Gastrocnemius medialis (tissue), 4 donors: ENCODE measurements at regions not wholly inside any gene's neighbourhood (a gene's known extent, or its start where the extent isn't known, plus 50 kb on each side); places are given as distances from the start of the nearest gene placed in this dataset.

ENCODE experiments used
- POLR2A ChIP-seq, 2 donors: fragments of 450-650 bp; IDR thresholded peaks; one replicate each; pipeline ENCODE4 v1.6.1; 2017; ENCODE audit warnings: antibody characterized with exemption in 2 of 2, mild to moderate bottlenecking in 2 of 2, moderate library complexity in 2 of 2
- TF ChIP-seq, protein P1 (sequence below), 5 experiments: fragments of 450-650 bp in 3 of 5; fragments of 200-600 bp in 2 of 5; sonication (generic) in 2 of 5; IDR thresholded peaks in 4 of 5; conservative IDR thresholded peaks in 1 of 5; 1 replicate in 4 of 5; 2 replicates in 1 of 5; pipeline ENCODE4 v1.5.1; 2016 to 2019; ENCODE audit warnings: antibody characterized with exemption in 5 of 5, mild to moderate bottlenecking in 3 of 5, moderate library complexity in 3 of 5

DNA sequence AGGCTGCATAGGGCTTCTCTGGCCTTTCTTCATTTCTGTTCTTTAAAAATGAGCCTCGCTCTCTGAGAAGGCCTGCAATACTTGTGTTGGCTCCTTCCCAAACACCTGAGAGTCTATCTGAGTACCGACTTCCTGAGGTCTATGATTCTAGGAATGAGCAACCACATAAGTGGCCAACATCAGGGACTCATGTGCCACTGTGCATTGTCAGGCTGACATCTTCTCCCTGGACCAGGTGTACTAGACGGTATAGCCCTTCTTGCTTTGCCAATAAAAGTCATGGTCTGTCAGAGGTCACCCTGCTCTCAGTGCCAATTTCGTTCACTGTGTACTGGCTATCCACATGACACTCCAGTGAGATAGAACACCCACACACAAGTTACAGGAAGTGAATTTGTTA lies 67.4 kb upstream of the EPHA5 start:
- TF ChIP-seq, protein P1, sequence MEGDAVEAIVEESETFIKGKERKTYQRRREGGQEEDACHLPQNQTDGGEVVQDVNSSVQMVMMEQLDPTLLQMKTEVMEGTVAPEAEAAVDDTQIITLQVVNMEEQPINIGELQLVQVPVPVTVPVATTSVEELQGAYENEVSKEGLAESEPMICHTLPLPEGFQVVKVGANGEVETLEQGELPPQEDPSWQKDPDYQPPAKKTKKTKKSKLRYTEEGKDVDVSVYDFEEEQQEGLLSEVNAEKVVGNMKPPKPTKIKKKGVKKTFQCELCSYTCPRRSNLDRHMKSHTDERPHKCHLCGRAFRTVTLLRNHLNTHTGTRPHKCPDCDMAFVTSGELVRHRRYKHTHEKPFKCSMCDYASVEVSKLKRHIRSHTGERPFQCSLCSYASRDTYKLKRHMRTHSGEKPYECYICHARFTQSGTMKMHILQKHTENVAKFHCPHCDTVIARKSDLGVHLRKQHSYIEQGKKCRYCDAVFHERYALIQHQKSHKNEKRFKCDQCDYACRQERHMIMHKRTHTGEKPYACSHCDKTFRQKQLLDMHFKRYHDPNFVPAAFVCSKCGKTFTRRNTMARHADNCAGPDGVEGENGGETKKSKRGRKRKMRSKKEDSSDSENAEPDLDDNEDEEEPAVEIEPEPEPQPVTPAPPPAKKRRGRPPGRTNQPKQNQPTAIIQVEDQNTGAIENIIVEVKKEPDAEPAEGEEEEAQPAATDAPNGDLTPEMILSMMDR (IDR thresholded peaks at IDR 0.05 in 4 of 5, conservative IDR thresholded peaks at IDR 0.05 in 1 of 5): no peak
- no peak for TF ChIP-seq POLR2A (IDR thresholded peaks at IDR 0.05)
